ENCODE measurements at regions not wholly inside any gene's neighbourhood (a gene's known extent, or its start where the extent isn't known, plus 50 kb on each side); places are given as distances from the start of the nearest gene placed in this dataset.

DNA sequence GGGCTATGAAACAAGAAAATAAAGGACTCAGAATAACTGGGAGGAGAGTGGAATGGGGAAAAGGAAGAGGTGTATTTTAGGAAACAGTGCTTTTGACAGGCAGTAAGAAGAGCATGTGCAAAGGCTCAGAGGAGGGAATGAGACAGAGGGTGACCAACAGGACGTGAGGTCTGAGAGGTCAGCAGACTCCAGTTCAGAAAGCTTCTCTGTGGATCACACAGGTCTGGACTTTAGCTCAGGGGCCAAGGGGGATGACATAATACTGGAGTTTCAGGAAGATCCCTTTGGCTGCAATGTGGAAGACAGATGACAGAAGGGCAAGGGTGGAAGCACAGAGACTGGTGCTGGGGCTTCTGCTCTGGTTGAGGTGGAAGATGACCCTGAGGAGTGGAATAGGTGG, 489.9 kb upstream of the CDH5 start:
- in situ Hi-C loops (cut with MboI; ENCODE audit: low sequenced_read_pairs), result no loop called here

DNA sequence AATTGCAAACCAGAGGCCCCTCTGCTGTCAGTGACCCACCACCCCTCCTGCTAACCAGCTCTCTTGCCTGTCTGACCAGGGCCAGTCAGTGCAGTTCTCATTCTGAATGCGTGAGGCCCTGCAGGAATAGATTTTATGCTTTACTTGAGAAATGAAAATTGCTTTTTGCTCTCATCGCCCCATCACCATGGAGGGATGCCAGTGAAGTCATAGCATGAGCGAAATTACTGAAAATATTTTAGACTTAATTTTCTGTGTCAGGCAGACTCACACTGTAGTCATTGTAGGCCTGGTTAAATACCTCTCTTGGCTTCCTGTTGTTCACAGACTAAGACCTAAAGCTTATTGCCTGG, 490.5 kb upstream of the CDH5 start:
- in situ Hi-C loops (cut with MboI; ENCODE audit: low sequenced_read_pairs), result no loop called here

DNA sequence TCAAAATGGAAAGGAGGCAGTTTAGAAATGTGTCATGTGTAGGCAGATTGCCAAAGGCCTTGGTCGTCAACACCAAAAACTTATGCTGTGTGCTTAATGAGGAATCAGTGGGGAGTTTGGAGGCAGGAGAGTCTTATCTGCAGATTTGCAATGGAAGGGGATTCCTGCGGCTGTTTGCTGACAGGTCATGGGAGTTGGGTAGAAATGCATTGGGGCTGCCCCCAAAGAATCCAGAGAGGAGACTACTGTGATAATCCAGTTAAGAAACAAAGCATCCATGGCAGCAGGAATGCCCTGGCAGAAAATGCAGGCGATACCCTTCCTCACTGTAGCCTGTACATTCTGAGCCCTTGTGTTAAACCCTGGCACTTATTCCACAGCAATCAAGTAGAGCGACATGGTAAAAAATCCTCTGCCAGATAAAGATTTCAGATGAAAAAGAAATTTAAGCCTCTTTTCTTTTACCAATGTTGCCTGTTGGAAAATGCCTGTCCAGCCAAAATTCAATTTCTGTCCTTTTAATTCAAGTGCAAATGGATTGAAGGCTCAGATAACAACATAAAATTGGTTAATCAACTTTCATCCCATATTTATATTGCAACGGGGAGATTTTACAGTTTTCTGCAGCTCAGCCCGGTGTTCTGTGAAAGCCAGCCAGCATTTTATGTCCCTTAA, 491.0 kb upstream of the CDH5 start:
- in situ Hi-C loops (cut with MboI; ENCODE audit: low sequenced_read_pairs), result no loop called here

DNA sequence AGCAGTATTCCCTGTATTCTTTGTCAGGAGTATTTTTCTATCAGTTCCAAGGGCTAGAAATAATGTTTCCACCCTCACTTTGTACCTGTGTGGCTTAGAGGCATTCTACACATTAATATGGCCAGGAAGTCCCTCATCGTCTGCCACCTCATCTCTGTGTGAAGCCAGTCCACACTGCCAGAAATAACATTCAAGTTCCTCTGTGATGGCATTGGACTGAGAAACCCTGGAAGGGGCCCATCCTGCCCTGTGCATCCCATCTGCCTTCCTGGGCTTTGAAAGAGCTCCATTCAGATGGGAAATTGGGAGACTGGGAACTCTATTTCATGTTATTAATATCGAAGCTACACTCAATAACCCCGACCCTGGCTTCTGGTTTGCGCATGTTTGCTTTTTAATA, 497.2 kb upstream of the CDH5 start:
- in situ Hi-C loops (cut with MboI; ENCODE audit: low sequenced_read_pairs), result no loop called here

DNA sequence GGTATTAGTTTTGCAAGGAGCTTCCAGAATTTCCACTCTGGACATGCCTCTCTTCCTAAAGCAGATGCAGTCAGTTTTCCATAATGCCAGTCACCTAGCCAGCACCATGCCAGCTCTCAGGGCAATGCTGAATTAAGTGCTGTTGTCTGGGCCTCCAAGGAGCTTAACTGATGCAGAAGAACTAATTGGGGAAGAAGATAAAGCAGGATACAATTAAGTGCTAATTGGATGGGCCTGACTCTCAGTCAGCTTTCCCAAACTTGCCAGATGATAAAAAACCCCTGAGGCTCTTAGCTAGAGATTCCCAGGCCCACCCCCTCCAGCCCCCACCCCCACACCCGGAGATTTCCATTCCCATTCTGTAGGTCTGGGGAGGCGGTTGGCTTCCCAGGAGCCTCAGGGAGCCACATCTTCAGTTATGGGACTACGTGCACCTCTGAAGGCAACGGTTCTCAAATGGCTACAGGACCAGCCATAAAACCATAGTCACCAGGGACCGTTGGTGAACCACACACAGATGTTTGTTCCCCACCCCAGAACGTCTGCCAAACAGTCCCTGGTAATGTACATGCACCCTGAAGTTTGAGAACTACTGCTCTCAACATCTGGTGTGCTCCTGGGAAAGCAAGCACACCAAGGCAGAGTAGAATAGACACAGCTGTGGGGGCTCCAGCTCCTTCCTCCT, 499.1 kb upstream of the CDH5 start:
- in situ Hi-C loops (cut with MboI; ENCODE audit: low sequenced_read_pairs), result no loop called here

DNA sequence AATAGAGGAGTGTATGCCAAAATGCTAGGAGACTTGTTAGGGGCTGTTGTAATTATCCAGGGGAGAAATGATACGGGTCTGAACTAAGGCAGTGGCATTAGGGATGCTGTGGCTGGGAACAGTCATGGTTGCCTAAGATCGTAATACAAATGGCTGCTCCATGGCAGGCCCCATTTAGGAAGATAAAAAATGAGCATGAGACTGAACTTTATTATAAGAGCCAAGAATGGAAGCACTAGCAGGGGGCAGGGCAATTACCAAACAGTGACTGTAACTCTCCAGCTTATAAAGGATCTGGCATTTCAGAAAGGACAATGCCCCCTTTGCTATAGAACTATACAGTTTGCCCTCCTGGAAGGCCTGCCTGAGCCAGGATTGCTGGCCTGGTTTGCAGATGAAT, 503.3 kb upstream of the CDH5 start:
- in situ Hi-C loops (cut with MboI; ENCODE audit: low sequenced_read_pairs), result no loop called here

DNA sequence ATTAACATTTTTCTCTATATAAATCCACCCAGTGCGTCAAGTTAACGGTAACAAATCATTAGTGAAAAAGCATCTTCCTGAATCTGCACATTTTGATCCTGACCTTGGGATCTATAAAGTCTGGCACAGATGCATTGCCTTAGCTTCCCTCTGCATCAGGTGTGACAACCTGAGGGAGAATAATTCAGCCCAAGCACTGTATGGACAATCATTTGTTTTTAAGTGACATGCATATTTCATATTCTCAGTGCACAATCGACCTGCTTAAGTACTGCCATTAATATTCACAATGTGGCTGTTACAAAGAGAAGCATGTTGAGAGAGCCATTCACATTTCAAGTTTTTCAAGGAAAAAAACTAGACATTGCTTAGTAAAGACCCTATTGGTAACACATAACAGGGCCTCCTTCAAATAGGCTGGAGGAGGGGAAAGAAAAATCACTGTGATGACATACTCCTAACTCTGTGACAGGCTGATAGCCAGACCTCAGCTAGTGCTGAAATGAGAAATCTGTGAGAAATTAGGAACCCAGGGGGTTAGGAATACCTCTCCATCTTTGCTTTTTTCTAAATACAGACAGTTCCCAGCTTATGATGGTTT, 505.3 kb upstream of the CDH5 start:
- in situ Hi-C loops (cut with MboI; ENCODE audit: low sequenced_read_pairs), result no loop called here

DNA sequence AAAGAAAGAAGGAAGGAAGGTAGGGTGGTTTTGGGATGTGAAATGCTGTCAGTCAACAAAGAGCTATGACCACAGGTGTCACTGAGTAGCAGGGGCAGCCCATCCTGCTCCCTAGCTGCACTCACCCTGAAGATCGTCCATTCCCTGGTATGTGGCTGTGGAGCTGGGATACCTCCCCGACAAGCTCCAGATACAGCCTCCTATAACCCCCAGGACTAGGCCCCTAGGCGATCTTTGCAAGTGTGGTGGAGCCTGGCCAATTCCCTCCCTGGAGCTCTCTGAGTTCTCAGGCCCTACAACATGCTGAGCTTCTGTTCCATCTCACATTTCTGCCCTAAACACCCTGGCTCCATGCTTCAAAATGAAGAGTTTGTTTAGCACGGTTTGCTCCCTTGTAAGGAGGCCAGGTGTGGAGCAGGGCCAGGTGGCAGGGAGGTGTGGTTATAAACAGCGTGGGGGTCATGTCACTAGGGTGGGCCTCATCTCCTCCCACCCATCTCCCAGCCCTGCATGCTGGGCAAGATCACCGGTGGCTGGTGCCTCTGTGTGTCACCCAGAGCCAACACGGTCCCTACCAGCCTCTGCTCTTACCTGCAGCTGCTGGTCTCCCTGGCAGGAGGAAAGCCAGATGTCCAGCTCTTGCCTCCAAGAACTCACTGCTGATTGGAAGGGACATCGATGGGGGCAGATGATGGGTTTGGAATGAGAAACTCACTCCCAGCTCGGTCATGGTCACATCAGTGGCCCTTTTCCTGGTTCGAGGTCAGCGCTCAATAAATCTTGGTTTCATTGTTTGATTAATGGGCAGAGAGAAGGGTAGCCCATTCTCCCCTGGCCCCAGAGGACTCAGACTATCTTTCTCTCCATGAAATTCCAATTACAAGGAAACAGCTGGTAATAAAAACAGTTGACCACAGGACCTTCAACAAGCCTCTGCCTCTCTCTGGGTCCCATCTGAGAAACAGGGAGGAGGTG, 511.0 kb upstream of the CDH5 start:
- in situ Hi-C loops (cut with MboI; ENCODE audit: low sequenced_read_pairs), result no loop called here

DNA sequence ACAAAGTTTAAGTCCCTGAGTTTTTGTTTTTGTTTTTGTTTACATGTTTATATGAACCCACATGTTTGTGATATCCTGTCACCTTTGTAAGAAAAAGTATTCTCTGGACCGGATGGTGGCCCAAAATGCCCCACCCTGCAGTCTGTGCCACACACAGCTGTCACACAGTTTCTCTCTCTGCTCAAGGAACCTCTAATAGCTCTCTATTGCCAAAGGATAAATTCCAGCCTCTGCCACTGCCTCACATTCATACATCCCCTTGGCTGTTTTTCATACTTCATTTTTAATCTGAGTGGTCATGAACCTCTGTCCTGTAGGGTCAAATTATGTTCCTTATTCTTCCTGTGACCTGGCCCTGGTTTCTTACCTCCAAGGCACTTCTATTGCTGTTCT, 520.3 kb upstream of the CDH5 start:
- in situ Hi-C loops (cut with MboI; ENCODE audit: low sequenced_read_pairs), result no loop called here

DNA sequence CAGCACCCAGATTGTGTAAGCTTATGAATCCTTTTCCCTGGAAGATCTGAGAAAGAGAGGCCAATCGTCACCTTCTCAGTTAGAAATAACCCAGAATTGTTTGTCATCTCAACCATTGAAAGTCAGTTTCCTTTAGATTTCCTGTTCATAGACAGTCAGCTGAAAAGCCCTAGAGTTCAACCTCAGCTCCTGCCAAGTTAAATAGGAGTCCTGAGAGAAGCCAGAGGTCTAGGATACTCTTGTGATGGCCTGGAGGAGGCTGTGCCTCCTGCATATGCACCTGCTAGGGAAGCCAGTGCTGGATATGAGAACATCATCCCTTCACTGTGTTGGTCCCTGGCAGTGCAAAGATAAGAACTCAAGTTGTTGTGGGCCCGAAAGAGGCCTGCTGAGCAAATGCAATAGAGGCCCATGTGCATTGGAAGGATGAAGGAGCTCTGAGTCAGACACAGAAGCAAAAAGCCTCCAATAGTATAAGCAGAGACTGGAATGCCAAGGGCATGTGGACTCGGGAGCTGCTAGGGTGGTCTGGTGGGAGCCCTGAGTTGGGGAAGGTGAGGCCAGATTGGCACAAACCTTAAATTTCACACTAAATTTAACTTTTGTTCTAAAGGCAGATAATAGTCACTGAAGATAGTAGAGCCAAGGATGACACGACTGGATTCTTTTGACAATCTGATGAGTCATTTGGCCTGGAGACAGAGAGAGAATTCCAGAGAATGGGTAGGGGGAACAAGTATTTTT, 520.9 kb upstream of the CDH5 start:
- in situ Hi-C loops (cut with MboI; ENCODE audit: low sequenced_read_pairs), result no loop called here

DNA sequence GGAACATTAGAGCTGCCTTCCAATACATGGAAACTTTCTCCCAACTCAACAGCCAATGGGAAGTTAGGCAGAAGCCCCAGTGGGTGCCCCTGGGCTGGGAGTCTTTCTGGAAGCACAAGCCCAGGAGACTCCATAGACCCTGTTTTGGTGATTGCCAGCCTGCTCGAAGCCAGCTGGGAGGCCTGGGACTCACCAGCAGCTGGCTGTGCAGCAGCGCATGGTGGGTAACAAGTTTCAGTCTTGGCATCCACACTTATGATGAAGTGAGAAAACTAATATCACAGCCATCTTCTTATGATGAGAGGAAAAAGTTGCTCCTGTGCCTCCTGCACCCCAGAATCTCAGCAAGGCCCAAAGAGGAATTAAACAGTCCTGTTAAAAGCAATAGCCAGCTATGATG, 522.5 kb upstream of the CDH5 start:
- in situ Hi-C loops (cut with MboI; ENCODE audit: low sequenced_read_pairs), result no loop called here

DNA sequence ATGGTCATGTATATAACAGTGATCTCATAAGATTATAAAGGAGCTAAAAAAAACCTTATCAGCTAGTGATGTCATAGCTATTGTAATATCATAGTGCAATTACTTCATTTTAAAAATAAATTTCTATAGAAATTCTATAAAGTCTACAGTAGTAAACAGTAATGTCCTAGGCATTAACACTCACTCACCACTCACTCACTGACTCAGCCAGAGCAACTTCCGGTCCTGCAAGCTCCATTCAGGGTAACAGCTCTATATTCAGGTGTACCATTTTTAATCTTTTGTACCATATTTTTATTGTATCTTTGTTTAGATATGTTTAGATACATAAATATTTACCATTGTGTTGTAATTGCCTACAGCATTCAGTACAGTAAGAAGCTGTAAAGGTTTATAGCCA, 524.4 kb upstream of the CDH5 start:
- in situ Hi-C loops (cut with MboI; ENCODE audit: low sequenced_read_pairs), result no loop called here

DNA sequence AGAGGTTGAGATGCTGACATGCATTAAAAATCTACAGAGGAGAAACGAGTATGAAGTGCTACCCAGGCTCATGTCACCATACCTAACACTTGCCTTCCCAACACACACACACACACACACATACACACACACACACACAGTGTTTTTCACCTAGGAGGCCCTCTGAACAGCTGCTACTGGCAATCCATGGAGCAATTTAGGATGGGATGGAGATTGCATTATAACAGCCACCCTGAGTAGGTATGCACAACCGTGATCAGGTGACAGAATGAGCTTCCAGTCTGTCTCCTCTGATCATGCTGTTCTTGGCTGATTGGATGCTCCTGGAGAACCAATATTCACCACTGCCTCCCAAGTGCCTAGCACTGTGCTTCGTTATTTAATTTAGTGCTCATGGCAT, 528.5 kb upstream of the CDH5 start:
- in situ Hi-C loops (cut with MboI; ENCODE audit: low sequenced_read_pairs), result no loop called here

DNA sequence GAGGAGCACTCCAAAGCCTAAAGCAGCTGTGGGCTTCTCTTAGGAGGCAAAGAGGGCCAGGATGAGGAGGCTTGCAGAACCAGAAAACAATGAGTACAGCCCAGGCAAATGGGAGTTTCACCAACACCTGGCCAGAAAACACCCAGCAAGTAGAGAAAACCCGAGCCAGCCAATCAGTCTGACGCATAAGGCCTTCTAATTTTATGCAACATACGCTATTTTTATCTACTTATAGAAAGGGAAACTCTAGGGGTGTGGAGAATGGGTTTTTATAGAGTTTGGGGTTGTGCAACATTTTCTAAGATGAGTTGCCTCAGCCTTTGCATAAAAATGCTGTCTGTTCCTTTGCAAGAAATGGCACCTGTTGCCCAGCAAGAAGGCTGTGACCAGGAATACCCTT, 529.0 kb upstream of the CDH5 start:
- in situ Hi-C loops (cut with MboI; ENCODE audit: low sequenced_read_pairs), result no loop called here

DNA sequence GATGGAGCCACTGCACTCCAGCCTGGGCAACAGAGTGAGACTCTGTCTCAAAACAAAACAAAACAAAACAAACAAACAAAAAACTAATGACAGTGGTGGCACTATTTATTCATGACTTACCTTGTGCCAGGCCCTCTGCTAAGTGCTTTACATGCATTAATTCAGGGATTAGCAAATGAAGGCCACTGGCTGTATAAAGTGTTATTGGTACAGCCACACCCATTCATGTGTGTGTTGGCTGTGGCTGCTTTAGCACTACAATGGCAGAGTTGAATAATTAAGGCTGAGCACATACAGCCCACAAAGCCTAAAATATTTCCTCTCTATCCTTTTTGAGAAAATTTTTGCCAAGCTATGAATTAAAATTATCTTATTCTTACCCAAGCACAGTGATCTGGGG, 531.8 kb upstream of the CDH5 start:
- in situ Hi-C loops (cut with MboI; ENCODE audit: low sequenced_read_pairs), result no loop called here

DNA sequence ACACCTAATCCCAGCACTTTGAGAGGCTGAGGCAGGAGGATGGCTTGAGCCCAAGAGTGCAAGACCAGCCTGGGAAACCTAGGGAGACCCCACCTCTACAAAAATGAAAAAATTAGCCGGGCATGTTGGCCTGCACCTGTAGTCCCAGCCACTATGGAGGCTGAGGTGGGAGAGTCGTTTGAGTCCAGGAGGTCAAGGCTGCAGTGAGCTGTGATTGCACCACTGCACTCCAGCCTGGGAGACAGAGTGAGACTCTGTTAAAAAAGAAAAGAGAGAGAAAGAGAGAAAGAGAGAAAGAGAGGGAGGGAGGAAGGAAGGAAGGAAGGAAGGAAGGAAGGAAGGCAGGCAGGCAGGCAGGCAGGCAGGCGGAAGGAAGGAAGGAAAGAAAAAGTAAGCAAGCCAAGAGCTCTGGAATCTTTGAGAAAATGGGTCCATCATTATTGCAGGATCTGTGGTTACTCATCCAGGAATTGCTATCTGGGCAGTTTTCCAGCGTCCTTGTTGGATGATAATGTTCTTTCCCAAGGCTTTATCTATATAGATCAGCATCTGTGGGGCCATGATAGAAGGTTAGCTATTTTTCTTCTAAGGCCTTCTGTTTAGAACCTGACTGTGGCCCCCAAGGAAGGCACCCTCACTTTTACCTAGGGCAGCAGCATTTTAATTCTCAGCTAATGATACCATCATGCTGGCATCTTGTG, 533.2 kb upstream of the CDH5 start:
- in situ Hi-C loops (cut with MboI; ENCODE audit: low sequenced_read_pairs), result no loop called here

DNA sequence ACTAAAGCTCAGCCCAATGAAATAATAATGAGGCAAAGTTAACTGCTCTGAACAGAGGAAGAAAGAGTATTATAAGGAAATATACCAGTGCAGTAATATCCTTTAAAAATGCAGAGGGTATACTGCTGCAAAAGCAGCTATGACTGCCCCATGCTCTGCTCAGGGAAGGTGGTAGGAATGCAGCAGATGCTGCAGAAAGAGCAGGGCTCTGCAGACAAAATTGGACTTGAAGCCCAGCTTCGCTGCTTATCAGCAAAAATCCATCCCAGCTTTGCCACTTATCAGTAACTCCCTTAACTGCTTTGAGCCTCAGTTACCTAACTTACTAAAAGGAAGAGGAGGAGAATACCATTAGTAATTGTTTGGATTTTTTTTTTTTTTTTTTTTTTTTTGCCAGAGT, 533.8 kb upstream of the CDH5 start:
- in situ Hi-C loops (cut with MboI; ENCODE audit: low sequenced_read_pairs), result no loop called here

DNA sequence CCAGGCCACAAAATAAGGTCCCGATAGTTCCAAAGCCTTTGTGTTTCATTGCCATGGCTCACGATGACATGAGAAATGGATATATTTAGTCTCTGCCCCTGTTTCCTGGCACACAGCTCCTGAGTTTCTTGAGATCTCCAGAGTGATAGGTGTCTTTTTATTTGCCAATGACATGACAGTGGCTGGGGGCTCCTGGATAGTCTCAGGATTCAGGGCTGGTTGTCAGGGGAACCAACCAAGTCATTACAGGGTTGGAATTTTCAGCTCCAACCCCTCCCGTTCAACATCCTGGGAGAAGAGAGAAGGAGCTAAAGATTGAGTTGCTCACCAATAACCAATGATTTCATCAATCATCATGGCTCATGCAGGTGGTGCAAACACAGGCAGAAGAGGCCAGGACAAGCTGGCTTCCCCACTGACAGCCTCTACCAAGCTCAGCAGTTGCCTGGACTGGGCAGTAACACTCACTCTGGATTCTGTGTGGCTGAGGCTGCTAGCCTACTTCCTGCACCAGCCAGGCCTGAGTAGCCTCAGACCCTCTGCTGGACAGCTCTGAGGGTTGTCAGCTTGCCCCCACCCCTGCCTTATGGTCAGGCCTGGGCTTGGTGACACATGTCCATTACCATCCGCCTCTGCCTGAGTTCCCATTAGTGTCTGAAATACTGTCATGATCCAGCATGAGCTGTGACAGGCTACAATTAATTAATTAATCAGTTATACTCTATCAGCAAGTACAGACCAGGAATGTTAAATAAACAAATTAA, 534.4 kb upstream of the CDH5 start:
- in situ Hi-C loops (cut with MboI; ENCODE audit: low sequenced_read_pairs), result no loop called here

DNA sequence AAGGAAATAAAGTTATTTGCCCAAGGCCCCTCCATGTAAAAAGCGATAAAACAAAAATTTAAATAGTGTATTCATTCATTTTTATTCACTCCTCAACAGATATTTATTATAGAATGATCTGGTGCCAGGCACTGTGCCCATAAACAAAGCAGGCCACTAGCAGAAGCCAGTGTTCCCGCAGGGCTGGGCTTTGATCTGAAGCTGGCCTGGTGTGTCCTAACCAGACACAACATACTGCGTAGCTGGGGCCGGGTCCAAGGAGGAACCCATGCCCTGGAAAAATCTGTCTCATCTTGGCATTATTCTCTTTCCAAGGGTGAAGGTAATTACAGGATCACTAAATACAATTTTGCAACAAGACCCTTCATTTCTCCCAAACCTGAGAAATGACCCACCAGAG, 537.4 kb upstream of the CDH5 start:
- in situ Hi-C loops (cut with MboI; ENCODE audit: low sequenced_read_pairs), result no loop called here

DNA sequence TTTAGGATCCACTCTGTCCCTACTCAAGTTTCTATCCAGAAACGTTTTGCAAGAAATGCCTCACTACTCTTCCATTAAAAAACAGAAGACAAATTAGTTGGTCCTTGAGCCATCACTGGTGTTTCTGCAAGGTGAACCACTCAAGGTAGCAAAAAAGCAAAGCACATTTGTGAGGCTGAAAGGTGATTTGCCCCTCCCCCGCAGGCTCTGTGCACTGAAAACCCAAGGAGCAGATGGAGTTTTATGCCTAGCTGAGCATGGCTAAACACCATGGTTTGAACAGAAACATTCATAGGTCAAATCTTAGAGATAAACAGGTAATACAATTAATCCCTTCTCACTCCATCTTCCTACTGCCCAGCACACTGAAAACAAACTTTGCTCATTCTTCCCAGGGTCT, 538.2 kb upstream of the CDH5 start:
- in situ Hi-C loops (cut with MboI; ENCODE audit: low sequenced_read_pairs), result no loop called here

Measured in HL-60/S4 treated with retinoic acid at 250 ng/mL for 4 days and 3 days (cell line).